HepG2 (cell line): ENCODE measurements at regions not wholly inside any gene's neighbourhood (a gene's known extent, or its start where the extent isn't known, plus 50 kb on each side); places are given as distances from the start of the nearest gene placed in this dataset.

Experiments used
- ATAC-seq: fragments of 200-7000 bp; cut with Tn5 transposase; 3 replicates; pipeline ENCODE4 v1.9.1; 2020; ENCODE audit warnings: mild to moderate bottlenecking, moderate library complexity
- BruUV-seq: library from RNA; stranded (reverse); fragments of 400-500 nt; replicated peaks from 2 replicates; lab custom pipeline; 2021; lab: Mats Ljungman, UMichigan
- CTCF ChIA-PET: fragments of 300-600 bp; formaldehyde crosslinking; extraction: SDS; loops from one replicate; lab custom pipeline; 2021; ENCODE audit warnings: low total read pairs, inconsistent platforms, low intra/inter-chr PET ratio; lab: Yijun Ruan, JAX
- POLR2A ChIA-PET: fragments of 350-600 bp; sonication (Branson Sonifier 250); formaldehyde crosslinking; loops from one replicate; lab custom pipeline; 2020; ENCODE audit warnings: antibody characterized with exemption, inconsistent platforms; lab: Yijun Ruan, JAX
- DNase-seq: peaks from one replicate; pipeline ENCODE4 v3.0.0-alpha.2; 2015; ENCODE audit warnings: low spot score
- FAIRE-seq: peaks from 3 replicates; lab custom pipeline; 2011; peaks lifted over from hg19 to GRCh38; lab: Jason Lieb, UNC
- H2AFZ ChIP-seq: one replicate; pipeline ENCODE4 v1.6.1; 2011; ENCODE audit warnings: low read length, inconsistent platforms
- H3K27ac ChIP-seq: fragments of 300-600 bp; 3 replicates; pipeline ENCODE4 v1.8.0; 2011; ENCODE audit warnings: mixed run types, mild to moderate bottlenecking, mixed read lengths, low read length, inconsistent platforms; ENCODE audit not compliant: insufficient read depth; ENCODE audit errors: extremely low read length
- H3K27me3 ChIP-seq, 2 experiments: fragments of 200-600 bp in 1 of 2; 2 replicates in 1 of 2; 3 replicates in 1 of 2; pipeline versions ENCODE4 v1.6.0 to v1.8.0; 2011; ENCODE audit warnings: low read length in 2 of 2, mild to moderate bottlenecking in 2 of 2, moderate library complexity in 2 of 2, inconsistent platforms in 1 of 2; ENCODE audit not compliant: insufficient read depth in 2 of 2, control insufficient read depth in 1 of 2
- H3K36me3 ChIP-seq, 2 experiments: fragments of 200-600 bp in 1 of 2; replicated peaks in 1 of 2; 2 replicates in 1 of 2; 3 replicates in 1 of 2; pipeline versions ENCODE4 v1.5.1 to v1.8.0; 2011; ENCODE audit warnings: low read length in 2 of 2, inconsistent platforms in 1 of 2; ENCODE audit not compliant: insufficient read depth in 2 of 2, control insufficient read depth in 1 of 2
- H3K4me1 ChIP-seq: 2 replicates; pipeline ENCODE4 v1.5.1; 2012; ENCODE audit warnings: low read length, inconsistent platforms; ENCODE audit not compliant: insufficient read depth
- H3K4me2 ChIP-seq: 2 replicates; pipeline ENCODE4 v1.6.0; 2011; ENCODE audit warnings: low read depth, low read length, inconsistent platforms
- H3K4me3 ChIP-seq, 3 experiments: fragments of 200-600 bp in 1 of 3; sonication (generic), shearing (Covaris generic) in 1 of 3; replicated peaks in 1 of 3; 2 replicates each; pipeline ENCODE4 v1.5.1; 2011 to 2016; ENCODE audit warnings: low read length in 3 of 3, inconsistent platforms in 2 of 3, low read depth in 2 of 3, mild to moderate bottlenecking in 2 of 3, control low read depth in 1 of 3, mixed read lengths in 1 of 3; ENCODE audit not compliant: insufficient read depth in 1 of 3
- H3K79me2 ChIP-seq: one replicate; pipeline ENCODE4 v1.6.1; 2011; ENCODE audit warnings: low read length, inconsistent platforms; ENCODE audit not compliant: insufficient read depth
- H3K9ac ChIP-seq: 2 replicates; pipeline ENCODE4 v1.6.0; 2011; ENCODE audit warnings: mild to moderate bottlenecking, low read depth, low read length, inconsistent platforms; ENCODE audit not compliant: insufficient read depth
- H3K9me3 ChIP-seq: 2 replicates; pipeline ENCODE4 v1.5.1; 2012; ENCODE audit warnings: mild to moderate bottlenecking, low read length
- H4K20me1 ChIP-seq: 2 replicates; pipeline ENCODE4 v1.6.0; 2011; ENCODE audit warnings: inconsistent platforms, mild to moderate bottlenecking, low read length, moderate library complexity; ENCODE audit not compliant: insufficient read depth
- CCAR2 ChIP-seq: fragments of 200-400 bp; formaldehyde crosslinking; optimal IDR thresholded peaks from 2 replicates; pipeline ENCODE3; 2018; ENCODE audit warnings: low read depth, mild to moderate bottlenecking, low read length, moderate library complexity
- HNF4G ChIP-seq, 2 experiments: sonication (generic) in 1 of 2; formaldehyde crosslinking in 1 of 2; IDR thresholded peaks; 2 replicates each; pipeline versions ENCODE4 v1.4.0 to v1.6.1; 2011 to 2020; ENCODE audit warnings: borderline replicate concordance in 2 of 2, low read depth in 2 of 2, mild to moderate bottlenecking in 2 of 2, low read length in 1 of 2, missing genetic modification reagents in 1 of 2, moderate library complexity in 1 of 2
- PRDM10 ChIP-seq: sonication (generic); formaldehyde crosslinking; IDR thresholded peaks from 2 replicates; pipeline ENCODE4 v1.4.0; 2020; ENCODE audit warnings: low read depth, missing genetic modification reagents
- PRPF4 ChIP-seq: fragments of 200-400 bp; formaldehyde crosslinking; IDR thresholded peaks from 2 replicates; pipeline ENCODE4 v1.6.1; 2016; ENCODE audit warnings: low read length, low read depth; ENCODE audit not compliant: poor library complexity, severe bottlenecking
- SATB2 ChIP-seq: sonication (generic); formaldehyde crosslinking; IDR thresholded peaks from 2 replicates; pipeline ENCODE4 v1.5.0; 2020; ENCODE audit warnings: missing genetic modification reagents
- SUZ12 ChIP-seq: fragments of 150-350 bp; IDR thresholded peaks from 2 replicates; pipeline ENCODE4 v1.6.1; 2014; ENCODE audit warnings: low read depth, low read length
- TARDBP ChIP-seq: sonication (generic); formaldehyde crosslinking; IDR thresholded peaks from 2 replicates; pipeline ENCODE4 v1.8.0; 2022; ENCODE audit warnings: mild to moderate bottlenecking, missing genetic modification reagents
- ZNF256 ChIP-seq: sonication (generic); formaldehyde crosslinking; conservative IDR thresholded peaks from 2 replicates; pipeline ENCODE4 v1.4.0; 2020; ENCODE audit warnings: missing genetic modification reagents
- ZNF3 ChIP-seq: IDR thresholded peaks from 2 replicates; pipeline ENCODE4 v1.7.0; 2017; ENCODE audit warnings: inconsistent platforms
- ZNF768 ChIP-seq: sonication (generic); formaldehyde crosslinking; IDR thresholded peaks from 2 replicates; pipeline ENCODE4 v1.4.0; 2020; ENCODE audit warnings: missing genetic modification reagents
- WGBS: methylation state at CpG from one replicate; pipeline ENCODE4 v1.1.6; 2017; ENCODE audit warnings: low lambda C conversion rate; 5-methylcytosine and 5-hydroxymethylcytosine counted together
- in situ Hi-C: cut with HindIII; loops from 2 replicates; pipeline ENCODE4 v1.10.0; 2017; ENCODE audit warnings: low pct_unique_long_range_greater_than_20kb; ENCODE audit not compliant: extremely low pct_ligation_motif_present
- intact Hi-C: fragments of 100-400 bp; cut with micrococcal nuclease; formaldehyde crosslinking; loops from one replicate; pipeline ENCODE4 v1.10.0; 2022; ENCODE audit not compliant: unreplicated experiment

GRCh38 chr2:146598791-146599190 is 1246.0 kb upstream of the ACVR2A start:
- Histone ChIP-seq H3K36me3 (no peaks in the 10 kb centered on the region), H3K79me2 (no peaks in the 10 kb centered on the region), H3K4me3 (no peak overlapping the region), H3K9me3 (no peaks in the 10 kb centered on the region), H2AFZ (no peak overlapping the region), H4K20me1 (no peaks in the 10 kb centered on the region), H3K9ac (no peak overlapping the region), H3K27me3 (no peaks in the 10 kb centered on the region), H3K4me2 (no peak overlapping the region), H3K27ac (no peak overlapping the region), H3K4me1 (no peaks in the 10 kb centered on the region)
- TF ChIP-seq SUZ12, result no peak
- ATAC-seq (no peak), FAIRE-seq (no peak), DNase-seq (no peak)
- in situ Hi-C loops, result no loop called here
- 3% methylated on average over 2 of the region's 2 CpGs for WGBS
- ChIA-PET POLR2A (no interaction called here), CTCF (no interaction called here)
- BruUV-seq, result no TSS peak
- intact Hi-C loops, result no loop called here

- CTCF ChIA-PET, result no interaction called here
- POLR2A ChIA-PET, result no interaction called here
- Histone ChIP-seq H3K4me3 (no peak overlapping the region), H3K4me1 (no peaks in the 10 kb centered on the region), H3K27ac (no peak overlapping the region), H3K27me3 (no peaks in the 10 kb centered on the region), H3K9me3 (no peaks in the 10 kb centered on the region), H3K36me3 (no peaks in the 10 kb centered on the region), H3K4me2 (no peak overlapping the region), H3K79me2 (no peaks in the 10 kb centered on the region), H4K20me1 (no peaks in the 10 kb centered on the region), H3K9ac (no peak overlapping the region), H2AFZ (no peak overlapping the region)
- no peak for ATAC-seq
- in situ Hi-C loops (no loop called here), intact Hi-C loops (no loop called here)
- no peak for TF ChIP-seq PRPF4
- no peak for DNase-seq
- no TSS peak for BruUV-seq
- no peak for FAIRE-seq
These were observed 1247.5 kb upstream of the ACVR2A start for GRCh38 chr2:146597291-146597690.

- 0 out of 5 replicates have a peak, but pooled peaks cover 0 to 1% of the 10 kb centered on the region in 2 experiments for H3K27me3 ChIP-seq
- H3K4me2 ChIP-seq, result no peak overlapping the region
- 37% methylated on average over 4 of the region's 4 CpGs for WGBS
- ChIA-PET CTCF (no interaction called here), POLR2A (no interaction called here)
- no peaks in the 10 kb centered on the region for H3K9me3 ChIP-seq
- BruUV-seq, result no TSS peak
- H3K9ac ChIP-seq, result no peak overlapping the region
- no peak overlapping the region for H3K4me3 ChIP-seq
- DNase-seq (no peak), FAIRE-seq (no peak), ATAC-seq (no peak)
- intact Hi-C loops, result no loop called here
- no peaks in the 10 kb centered on the region for H3K36me3 ChIP-seq
- no peak overlapping the region for H3K27ac ChIP-seq
- in situ Hi-C loops, result no loop called here
- H3K4me1 ChIP-seq, result no peaks in the 10 kb centered on the region
- no peaks in the 10 kb centered on the region for H4K20me1 ChIP-seq
- no peak overlapping the region for H2AFZ ChIP-seq
- H3K79me2 ChIP-seq, result no peaks in the 10 kb centered on the region
- TF ChIP-seq CCAR2 (no peak), HNF4G (IDR thresholded peaks at IDR 0.05; ENCODE audit: borderline replicate concordance, low read depth, low read length) (no peak), HNF4G (CRISPR knock-in tag; IDR thresholded peaks at IDR 0.05; ENCODE audit: borderline replicate concordance, low read depth) (no peak), ZNF768 (no peak), SATB2 (CRISPR knock-in tag) (no peak), TARDBP (CRISPR knock-in tag) (no peak), PRDM10 (CRISPR knock-in tag) (no peak), ZNF256 (CRISPR knock-in tag) (no peak), ZNF3 (CRISPR knock-in tag) (no peak)
These were observed 1252.9 kb upstream of the ACVR2A start for GRCh38 chr2:146591908-146592307.
